Lower leg skin (tissue), 3 donors: ENCODE measurements at regions not wholly inside any gene's neighbourhood (a gene's known extent, or its start where the extent isn't known, plus 50 kb on each side); places are given as distances from the start of the nearest gene placed in this dataset.

Source experiments
- POLR2A ChIP-seq, 2 donors: fragments of 450-650 bp; IDR thresholded peaks; one replicate each; pipeline ENCODE4 v1.6.1; 2016 to 2017; ENCODE audit warnings: antibody characterized with exemption in 2 of 2, mild to moderate bottlenecking in 1 of 2, moderate library complexity in 1 of 2
- TF ChIP-seq, protein P1 (sequence below), 3 donors: fragments of 450-650 bp; IDR thresholded peaks; one replicate each; pipeline ENCODE4 v1.5.1; 2016; ENCODE audit warnings: antibody characterized with exemption in 3 of 3, mild to moderate bottlenecking in 3 of 3, moderate library complexity in 2 of 3

DNA sequence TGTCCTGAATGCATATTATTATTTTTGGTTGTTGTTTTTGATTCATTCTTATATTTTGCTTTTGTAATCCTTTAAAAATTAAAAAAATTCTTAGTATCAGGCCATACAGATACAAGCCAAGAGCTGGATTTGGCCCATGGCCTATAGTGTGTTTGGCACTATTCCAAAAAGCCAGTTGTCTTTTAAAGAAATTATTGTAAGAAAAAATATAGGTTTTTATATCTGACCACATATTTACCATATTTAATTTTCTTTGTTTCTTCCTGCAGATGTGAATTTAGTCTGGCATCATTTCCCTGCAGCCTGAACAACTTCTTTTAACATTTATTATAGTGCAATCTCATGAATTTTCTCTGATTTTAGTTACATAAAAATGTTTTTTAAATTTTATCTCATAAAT is 652.8 kb upstream of the NR3C2 start:
- TF ChIP-seq, protein P1, sequence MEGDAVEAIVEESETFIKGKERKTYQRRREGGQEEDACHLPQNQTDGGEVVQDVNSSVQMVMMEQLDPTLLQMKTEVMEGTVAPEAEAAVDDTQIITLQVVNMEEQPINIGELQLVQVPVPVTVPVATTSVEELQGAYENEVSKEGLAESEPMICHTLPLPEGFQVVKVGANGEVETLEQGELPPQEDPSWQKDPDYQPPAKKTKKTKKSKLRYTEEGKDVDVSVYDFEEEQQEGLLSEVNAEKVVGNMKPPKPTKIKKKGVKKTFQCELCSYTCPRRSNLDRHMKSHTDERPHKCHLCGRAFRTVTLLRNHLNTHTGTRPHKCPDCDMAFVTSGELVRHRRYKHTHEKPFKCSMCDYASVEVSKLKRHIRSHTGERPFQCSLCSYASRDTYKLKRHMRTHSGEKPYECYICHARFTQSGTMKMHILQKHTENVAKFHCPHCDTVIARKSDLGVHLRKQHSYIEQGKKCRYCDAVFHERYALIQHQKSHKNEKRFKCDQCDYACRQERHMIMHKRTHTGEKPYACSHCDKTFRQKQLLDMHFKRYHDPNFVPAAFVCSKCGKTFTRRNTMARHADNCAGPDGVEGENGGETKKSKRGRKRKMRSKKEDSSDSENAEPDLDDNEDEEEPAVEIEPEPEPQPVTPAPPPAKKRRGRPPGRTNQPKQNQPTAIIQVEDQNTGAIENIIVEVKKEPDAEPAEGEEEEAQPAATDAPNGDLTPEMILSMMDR (IDR thresholded peaks at IDR 0.05) = no peak
- TF ChIP-seq POLR2A (IDR thresholded peaks at IDR 0.05) = no peak
